Fibroblast of skin of abdomen (primary cell): ENCODE measurements at regions not wholly inside any gene's neighbourhood (a gene's known extent, or its start where the extent isn't known, plus 50 kb on each side); places are given as distances from the start of the nearest gene placed in this dataset.
"Not testable (repeated sequence)": the region's sequence is repeated elsewhere in the genome, so short reads cannot be mapped to it uniquely, and the experiment has no call there.

Experiments used
- DNase-seq: peaks from one replicate; pipeline ENCODE4 v3.0.0-alpha.2; 2013

- DNase-seq: no peak
Observed at GRCh38 chr6:106797186-106797585, 167.8 kb downstream of the QRSL1 start.

- no peak for DNase-seq
Observed at GRCh38 chr6:106796781-106797180, 167.4 kb downstream of the QRSL1 start.

- no peak for DNase-seq
Observed at GRCh38 chr6:106794129-106794528, 164.8 kb downstream of the QRSL1 start.

- DNase-seq: no peak
Observed at GRCh38 chr6:106792536-106793236, 163.3 kb downstream of the QRSL1 start.

- no peak for DNase-seq
Observed at GRCh38 chr6:106790935-106791334, 161.6 kb downstream of the QRSL1 start.

- DNase-seq: no peak
Observed at GRCh38 chr6:106790149-106790770, 160.9 kb downstream of the QRSL1 start.

GRCh38 chr6:106789428-106790148 is 160.2 kb downstream of the QRSL1 start:
- no peak for DNase-seq

- DNase-seq: no peak
Observed at GRCh38 chr6:106788761-106789160, 159.4 kb downstream of the QRSL1 start.

GRCh38 chr6:106787327-106788196 is 158.2 kb downstream of the QRSL1 start:
- DNase-seq: no peak

- no peak for DNase-seq
Observed at GRCh38 chr6:106785298-106785697, 155.9 kb downstream of the QRSL1 start.

- no peak for DNase-seq
Observed at GRCh38 chr6:106783640-106784566, 154.5 kb downstream of the QRSL1 start.

GRCh38 chr6:106782536-106783285 is 153.3 kb downstream of the QRSL1 start:
- no peak for DNase-seq

- not testable (repeated sequence) for DNase-seq
Observed at GRCh38 chr6:106779552-106779951, 150.2 kb downstream of the QRSL1 start.

- no peak for DNase-seq
Observed at GRCh38 chr6:106778943-106779342, 149.6 kb downstream of the QRSL1 start.

- peak; percentile 18 for DNase-seq
Observed at GRCh38 chr6:106773996-106774629, 144.7 kb downstream of the QRSL1 start.

GRCh38 chr6:106773522-106773921 is 144.1 kb downstream of the QRSL1 start:
- no peak for DNase-seq

- DNase-seq: no peak
Observed at GRCh38 chr6:106772270-106773142, 143.1 kb downstream of the QRSL1 start.

GRCh38 chr6:106771822-106772221 is 142.4 kb downstream of the QRSL1 start:
- DNase-seq: no peak

GRCh38 chr6:106770663-106771062 is 141.3 kb downstream of the QRSL1 start:
- DNase-seq: no peak
